GM18520 (cell line): ENCODE measurements at regions not wholly inside any gene's neighbourhood (a gene's known extent, or its start where the extent isn't known, plus 50 kb on each side); places are given as distances from the start of the nearest gene placed in this dataset.
"Not testable (repeated sequence)": the region's sequence is repeated elsewhere in the genome, so short reads cannot be mapped to it uniquely, and the experiment has no call there.

Experiments
- ATAC-seq: cut with Tn5 transposase; IDR thresholded peaks from one replicate; pipeline ENCODE4 v1.9.1; 2021; ENCODE audit not compliant: unreplicated experiment

- no peak for ATAC-seq
Measured at GRCh38 chr4:108465886-108466500, 154.4 kb upstream of the RPL34 start.

- ATAC-seq = no peak
Measured at GRCh38 chr4:108458681-108459080, 161.7 kb upstream of the RPL34 start.

- no peak for ATAC-seq
Measured at GRCh38 chr4:108454227-108454626, 166.1 kb upstream of the RPL34 start.

GRCh38 chr4:108453366-108453765 is 167.0 kb upstream of the RPL34 start:
- no peak for ATAC-seq

GRCh38 chr4:108450236-108450898 is 170.0 kb upstream of the RPL34 start:
- ATAC-seq = peak; percentile 85

- no peak for ATAC-seq
Measured at GRCh38 chr4:108449129-108449528, 171.2 kb upstream of the RPL34 start.

- no peak for ATAC-seq
Measured at GRCh38 chr4:108446556-108446955, 173.8 kb upstream of the RPL34 start.

- ATAC-seq = no peak
Measured at GRCh38 chr4:108445716-108446115, 174.7 kb upstream of the RPL34 start.

GRCh38 chr4:108443585-108443984 is 176.8 kb upstream of the RPL34 start:
- ATAC-seq = no peak

- no peak for ATAC-seq
Measured at GRCh38 chr4:108433832-108434231, 186.5 kb upstream of the RPL34 start.

- ATAC-seq = not testable (repeated sequence)
Measured at GRCh38 chr4:108433394-108433793, 187.0 kb upstream of the RPL34 start.

- no peak for ATAC-seq
Measured at GRCh38 chr4:108432418-108432817, 188.0 kb upstream of the RPL34 start.

GRCh38 chr4:108431986-108432385 is 188.4 kb upstream of the RPL34 start:
- no peak for ATAC-seq

- ATAC-seq = no peak
Measured at GRCh38 chr4:108430921-108431320, 189.5 kb upstream of the RPL34 start.

- ATAC-seq = no peak
Measured at GRCh38 chr4:108429662-108430061, 190.7 kb upstream of the RPL34 start.

- ATAC-seq = no peak
Measured at GRCh38 chr4:108428923-108429322, 191.5 kb upstream of the RPL34 start.

- no peak for ATAC-seq
Measured at GRCh38 chr4:108427946-108428485, 192.4 kb upstream of the RPL34 start.

GRCh38 chr4:108426493-108426892 is 193.9 kb upstream of the RPL34 start:
- no peak for ATAC-seq

- no peak for ATAC-seq
Measured at GRCh38 chr4:108425988-108426387, 194.4 kb upstream of the RPL34 start.

- no peak for ATAC-seq
Measured at GRCh38 chr4:108417923-108418322, 202.5 kb upstream of the RPL34 start.

GRCh38 chr4:108416831-108417230 is 203.5 kb upstream of the RPL34 start:
- no peak for ATAC-seq

- no peak for ATAC-seq
Measured at GRCh38 chr4:108415389-108415788, 205.0 kb upstream of the RPL34 start.

GRCh38 chr4:108411836-108412235 is 208.5 kb upstream of the RPL34 start:
- ATAC-seq = no peak
